IPS-15b (cell line): ENCODE measurements at regions not wholly inside any gene's neighbourhood (a gene's known extent, or its start where the extent isn't known, plus 50 kb on each side); places are given as distances from the start of the nearest gene placed in this dataset.

ENCODE experiments used
- H3K27me3 ChIP-seq: one replicate; pipeline ENCODE4 v1.6.1; 2013; ENCODE audit warnings: low read length; ENCODE audit not compliant: control insufficient read depth, insufficient read depth
- H3K36me3 ChIP-seq: one replicate; pipeline ENCODE4 v1.6.1; 2013; ENCODE audit warnings: low read length; ENCODE audit not compliant: control insufficient read depth, insufficient read depth
- H3K4me1 ChIP-seq: one replicate; pipeline ENCODE4 v1.6.1; 2013; ENCODE audit warnings: mild to moderate bottlenecking, low read length; ENCODE audit not compliant: control insufficient read depth, insufficient read depth
- H3K4me3 ChIP-seq: one replicate; pipeline ENCODE4 v1.5.1; 2013; ENCODE audit warnings: low read depth, low read length
- H3K9ac ChIP-seq: one replicate; pipeline ENCODE4 v1.6.1; 2013; ENCODE audit warnings: low read depth, mild to moderate bottlenecking, low read length
- H3K9me3 ChIP-seq: one replicate; pipeline ENCODE4 v1.6.1; 2013; ENCODE audit warnings: mild to moderate bottlenecking, low read length; ENCODE audit not compliant: control insufficient read depth, insufficient read depth

DNA sequence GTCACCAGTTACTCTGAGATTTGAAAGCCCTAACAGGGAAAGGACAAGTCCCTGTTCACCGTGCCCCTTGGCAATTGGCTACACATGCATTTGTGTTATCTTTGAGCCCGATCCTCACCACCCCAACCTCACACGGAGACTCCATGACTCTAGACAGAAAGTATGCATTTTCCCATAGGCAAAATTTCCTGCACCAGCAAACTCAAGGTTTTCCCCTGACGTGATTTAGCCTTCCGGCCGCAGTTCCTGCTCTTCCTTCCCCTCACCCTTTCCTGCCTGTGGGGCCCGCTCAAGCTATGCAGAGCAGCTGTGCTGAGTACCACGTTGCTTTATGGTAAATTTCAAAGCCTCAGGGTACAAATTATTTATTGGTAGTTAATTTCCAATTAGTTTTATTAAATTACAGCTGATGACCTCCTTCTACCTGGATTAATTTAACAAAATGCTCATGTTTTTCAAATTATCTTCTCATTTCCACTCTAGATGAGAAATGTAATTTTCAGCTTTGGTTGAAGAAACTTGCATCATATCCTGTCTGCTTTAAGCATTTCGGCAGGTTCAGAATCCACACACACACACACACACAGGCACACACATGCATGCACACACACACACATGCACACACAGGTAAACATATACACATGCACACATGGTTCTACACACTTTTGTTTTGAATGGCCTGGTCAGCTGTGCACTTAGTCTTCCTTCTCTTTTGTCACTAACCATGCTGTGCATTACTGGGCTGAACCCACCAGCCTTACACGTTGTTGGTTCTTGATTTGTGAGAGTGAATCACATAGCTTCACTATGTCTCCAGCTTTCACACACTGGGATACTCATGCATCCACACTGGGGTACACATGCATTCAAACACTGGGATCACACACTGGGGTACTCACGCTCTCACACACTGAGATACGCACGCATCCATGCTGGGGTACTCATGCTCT, 283.1 kb upstream of the PITRM1 start:
- no peaks in the 10 kb centered on the region for H3K27me3 ChIP-seq
- H3K4me1 ChIP-seq = peaks cover 8% of the 10 kb centered on the region
- no peaks in the 10 kb centered on the region for H3K9me3 ChIP-seq
- H3K9ac ChIP-seq = no peak overlapping the region
- no peak overlapping the region for H3K4me3 ChIP-seq
- no peaks in the 10 kb centered on the region for H3K36me3 ChIP-seq

DNA sequence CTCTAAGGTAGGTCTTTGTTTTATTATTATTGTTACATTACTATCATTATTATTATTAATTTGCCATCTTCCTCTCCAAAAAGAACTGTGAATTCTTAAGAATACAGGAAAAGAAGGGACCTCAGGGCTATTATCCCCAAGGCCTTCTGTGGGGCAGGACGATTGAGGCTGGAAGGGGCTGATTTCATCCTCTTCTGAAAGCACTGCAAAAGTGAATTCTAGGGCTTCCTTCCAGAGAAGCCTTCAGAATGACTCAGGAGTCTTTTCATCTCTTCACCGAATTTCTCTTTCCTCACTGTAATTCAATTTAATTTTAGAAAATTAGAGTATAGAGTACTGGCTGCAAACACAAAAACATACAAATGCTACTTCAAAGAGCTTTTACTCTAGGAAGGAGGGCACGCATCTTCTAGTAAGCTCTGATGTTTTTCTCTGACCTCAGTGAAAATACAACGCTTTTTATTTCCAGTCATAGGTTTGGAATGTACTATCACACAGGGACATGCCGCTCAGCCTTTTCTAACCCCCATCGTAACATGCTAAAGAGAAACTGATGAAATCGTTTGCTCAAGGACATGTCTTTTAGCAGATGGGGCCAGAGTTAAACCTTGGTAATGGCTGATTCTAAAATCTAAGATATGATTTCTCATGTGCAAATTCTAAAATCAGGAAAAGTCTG, 280.2 kb upstream of the PITRM1 start:
- Histone ChIP-seq H3K27me3 (no peaks in the 10 kb centered on the region), H3K9me3 (no peaks in the 10 kb centered on the region), H3K4me3 (no peak overlapping the region), H3K4me1 (peaks cover 8% of the 10 kb centered on the region), H3K36me3 (no peaks in the 10 kb centered on the region), H3K9ac (no peak overlapping the region)

DNA sequence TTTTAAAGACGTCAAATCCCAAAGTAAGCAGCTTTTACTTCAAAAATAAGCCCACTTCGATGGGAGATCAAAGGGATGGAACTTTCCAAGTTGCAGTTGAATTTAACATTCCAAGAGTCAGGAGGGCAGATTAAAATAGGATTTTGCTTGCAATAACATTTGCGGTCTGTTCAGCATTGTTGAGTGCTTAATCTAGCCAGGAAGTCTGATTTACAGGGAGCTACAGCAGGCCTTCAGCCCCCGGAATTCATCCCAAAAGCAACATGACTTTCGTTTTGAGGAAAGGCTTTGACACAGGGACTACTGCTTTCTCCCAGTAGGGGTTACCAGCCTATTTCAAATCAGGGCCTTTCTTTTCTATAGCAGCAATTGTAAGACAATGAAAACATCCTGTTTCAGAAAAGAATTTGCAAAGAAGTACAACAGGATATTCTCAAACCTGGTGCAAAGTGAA, 279.6 kb upstream of the PITRM1 start:
- Histone ChIP-seq H3K9me3 (no peaks in the 10 kb centered on the region), H3K9ac (no peak overlapping the region), H3K4me3 (no peak overlapping the region)

DNA sequence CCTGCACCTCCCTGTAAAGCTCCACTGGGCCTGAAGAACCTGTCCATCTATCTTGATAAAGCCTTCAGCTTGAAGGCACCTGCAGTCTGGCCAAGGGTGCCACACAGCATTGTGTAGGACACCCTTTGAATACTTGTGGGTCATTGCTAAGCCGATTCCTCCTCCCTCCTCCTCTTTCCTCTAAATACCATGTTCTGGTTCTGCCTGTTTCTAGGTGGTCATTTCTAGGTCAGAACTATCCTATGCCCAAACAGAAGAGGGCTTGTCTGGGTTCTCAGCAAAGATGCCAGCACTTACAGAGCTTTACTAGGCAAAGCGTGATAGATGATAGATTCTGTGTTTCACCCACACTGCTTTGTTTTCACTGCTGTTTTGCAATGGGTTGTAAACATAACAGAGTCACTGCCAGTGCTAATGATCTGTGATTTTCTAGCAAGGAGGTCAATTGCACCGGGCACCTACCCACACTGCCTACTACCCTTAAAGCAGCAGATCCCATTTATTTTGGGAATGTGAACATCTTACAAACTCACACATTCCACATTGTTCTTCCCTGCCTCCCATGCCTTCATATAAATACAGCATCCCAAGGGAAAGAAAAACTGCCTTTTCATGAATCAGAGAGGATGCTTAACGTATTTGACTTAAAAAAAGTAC, 279.1 kb upstream of the PITRM1 start:
- no peak overlapping the region for H3K9ac ChIP-seq
- peaks cover 8% of the 10 kb centered on the region for H3K4me1 ChIP-seq
- H3K36me3 ChIP-seq = no peaks in the 10 kb centered on the region

More for the DNA sequence above, 279.6 kb upstream of the PITRM1 start:
- no peaks in the 10 kb centered on the region for H3K36me3 ChIP-seq
- peaks cover 8% of the 10 kb centered on the region for H3K4me1 ChIP-seq
- H3K27me3 ChIP-seq = no peaks in the 10 kb centered on the region

DNA sequence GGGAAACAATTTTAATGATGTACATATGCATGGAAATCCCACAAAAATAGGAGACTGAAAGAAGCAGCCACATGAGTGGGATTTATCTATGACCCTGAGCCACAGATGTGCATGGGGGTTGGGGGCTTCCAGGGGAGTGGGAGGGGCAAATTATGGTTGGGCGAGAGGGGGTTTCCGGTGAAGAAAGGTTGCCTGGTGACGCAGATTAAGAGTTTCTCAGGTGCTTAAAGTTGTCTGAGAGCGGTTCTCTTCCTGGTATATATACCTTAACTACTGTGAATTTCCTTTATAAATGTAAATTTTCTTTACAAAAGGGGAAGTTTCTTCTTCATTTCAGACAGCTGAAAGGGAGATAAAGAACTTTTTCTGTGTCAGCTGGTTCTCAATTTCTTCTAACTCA, 273.6 kb upstream of the PITRM1 start:
- Histone ChIP-seq H3K27me3 (no peaks in the 10 kb centered on the region), H3K36me3 (no peaks in the 10 kb centered on the region), H3K4me3 (no peak overlapping the region), H3K4me1 (no peaks in the 10 kb centered on the region), H3K9me3 (no peaks in the 10 kb centered on the region), H3K9ac (no peak overlapping the region)

More for the DNA sequence above, 279.1 kb upstream of the PITRM1 start:
- H3K27me3 ChIP-seq = no peaks in the 10 kb centered on the region
- H3K4me3 ChIP-seq = no peak overlapping the region
- H3K9me3 ChIP-seq = no peaks in the 10 kb centered on the region

DNA sequence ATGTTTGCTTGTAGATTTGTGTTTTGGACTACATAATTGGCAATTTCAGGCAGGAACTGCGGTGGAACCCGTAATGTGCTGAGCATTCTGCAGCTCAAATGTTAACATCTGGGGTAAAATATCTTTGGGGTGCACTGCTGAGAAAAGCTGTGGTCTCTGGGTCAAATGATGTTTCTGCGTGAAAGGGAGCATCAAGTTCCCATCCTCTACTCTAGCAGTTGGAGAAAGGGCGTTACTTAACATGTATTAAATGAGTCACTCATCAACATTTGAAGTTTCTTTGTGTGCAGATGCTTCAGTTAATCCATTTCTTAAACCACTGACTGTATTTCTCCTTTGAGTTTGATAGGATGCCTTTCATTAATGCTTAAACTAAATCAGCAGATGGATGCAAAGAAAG, 273.1 kb upstream of the PITRM1 start:
- Histone ChIP-seq H3K36me3 (no peaks in the 10 kb centered on the region), H3K4me3 (no peak overlapping the region), H3K9ac (no peak overlapping the region), H3K9me3 (no peaks in the 10 kb centered on the region), H3K4me1 (no peaks in the 10 kb centered on the region), H3K27me3 (no peaks in the 10 kb centered on the region)

DNA sequence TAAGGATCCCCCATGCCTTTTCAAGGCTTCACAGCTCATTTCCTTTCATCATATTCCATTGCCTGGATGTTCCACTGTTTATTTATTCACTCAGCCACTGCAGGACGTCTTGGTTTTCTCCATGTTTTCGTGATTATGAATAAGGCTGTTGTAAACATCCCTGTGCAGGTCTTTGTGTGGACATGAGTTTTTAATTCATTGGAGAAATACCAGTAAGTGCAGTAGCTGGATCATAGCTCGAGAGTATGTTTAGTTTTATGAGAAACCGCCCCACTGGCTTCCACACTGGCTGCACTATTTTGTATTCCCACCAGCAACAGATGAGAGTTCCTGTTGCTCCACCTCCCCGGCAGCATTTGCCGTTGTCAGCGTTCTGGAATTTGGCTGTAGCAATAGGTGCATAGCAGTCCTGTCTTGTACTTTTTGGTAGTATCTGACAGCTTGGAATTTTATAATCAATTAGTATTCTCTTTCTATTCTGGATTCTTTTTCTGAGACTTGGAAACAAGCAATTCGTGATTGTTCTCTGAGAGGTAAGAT, 269.9 kb upstream of the PITRM1 start:
- H3K9me3 ChIP-seq = no peaks in the 10 kb centered on the region
- no peaks in the 10 kb centered on the region for H3K27me3 ChIP-seq
- no peaks in the 10 kb centered on the region for H3K36me3 ChIP-seq
- H3K9ac ChIP-seq = no peak overlapping the region
- H3K4me3 ChIP-seq = no peak overlapping the region
- H3K4me1 ChIP-seq = no peaks in the 10 kb centered on the region

DNA sequence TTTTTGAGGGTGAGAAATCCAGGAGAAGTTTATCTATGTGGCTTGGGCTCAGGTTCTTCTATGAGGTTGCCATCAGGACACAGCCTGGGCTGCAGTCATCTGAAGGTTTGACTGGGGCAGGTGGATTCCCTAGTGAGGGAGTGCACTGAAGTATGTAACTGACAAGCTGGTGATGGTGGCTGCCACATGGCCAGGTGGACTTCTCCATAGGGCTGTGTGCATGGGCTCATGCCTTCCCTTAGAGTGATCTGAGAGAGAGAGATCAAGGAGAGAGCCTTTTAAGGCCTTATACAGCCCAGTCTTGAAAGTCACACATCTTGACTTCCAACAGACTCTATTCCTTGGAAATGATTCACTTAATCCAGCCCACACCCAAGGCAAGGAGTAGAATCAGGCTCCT, 266.6 kb upstream of the PITRM1 start:
- Histone ChIP-seq H3K9me3 (no peaks in the 10 kb centered on the region), H3K36me3 (no peaks in the 10 kb centered on the region), H3K9ac (no peak overlapping the region), H3K4me3 (no peak overlapping the region), H3K4me1 (no peaks in the 10 kb centered on the region), H3K27me3 (no peaks in the 10 kb centered on the region)

DNA sequence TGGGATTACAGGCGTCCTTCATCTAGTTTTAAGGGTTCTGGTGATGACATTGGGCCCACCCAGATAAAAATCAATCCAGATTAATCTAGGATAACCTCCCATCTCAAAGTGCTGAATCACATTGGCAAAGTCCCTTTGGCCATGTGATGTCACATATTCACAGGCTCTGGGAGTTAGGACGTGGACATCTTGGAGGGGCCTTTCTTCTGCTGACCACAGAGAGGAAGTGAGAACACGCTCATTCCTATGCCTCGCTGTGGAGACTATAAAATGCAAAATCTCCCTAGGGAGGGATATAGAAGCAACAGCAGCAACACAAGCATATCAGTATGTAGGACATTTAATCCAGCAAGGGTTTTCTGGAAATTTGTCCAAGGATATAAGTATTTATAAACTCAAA, 266.0 kb upstream of the PITRM1 start:
- Histone ChIP-seq H3K9me3 (no peaks in the 10 kb centered on the region), H3K9ac (no peak overlapping the region), H3K4me3 (no peak overlapping the region), H3K27me3 (no peaks in the 10 kb centered on the region), H3K4me1 (no peaks in the 10 kb centered on the region), H3K36me3 (no peaks in the 10 kb centered on the region)

DNA sequence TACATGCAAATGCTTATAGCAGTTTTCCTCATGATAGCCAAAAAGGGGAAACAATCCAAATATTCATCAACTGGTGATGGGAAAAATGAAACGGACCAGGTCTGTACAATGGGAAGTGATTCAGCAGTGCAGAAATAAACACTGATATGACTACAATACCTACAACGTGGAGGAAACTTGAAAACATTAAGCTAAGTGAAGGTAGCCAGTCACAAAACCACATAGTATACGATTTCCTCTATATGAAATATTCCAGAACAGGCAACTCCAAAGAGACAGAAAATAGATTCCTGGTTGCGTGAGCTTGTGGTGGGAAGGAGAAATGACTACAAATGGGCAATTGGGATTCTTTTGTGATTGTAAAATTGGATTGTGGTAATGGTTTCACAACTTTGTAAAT, 263.1 kb upstream of the PITRM1 start:
- Histone ChIP-seq H3K9ac (no peak overlapping the region), H3K36me3 (no peaks in the 10 kb centered on the region), H3K27me3 (no peaks in the 10 kb centered on the region), H3K4me3 (no peak overlapping the region), H3K4me1 (no peaks in the 10 kb centered on the region), H3K9me3 (no peaks in the 10 kb centered on the region)

DNA sequence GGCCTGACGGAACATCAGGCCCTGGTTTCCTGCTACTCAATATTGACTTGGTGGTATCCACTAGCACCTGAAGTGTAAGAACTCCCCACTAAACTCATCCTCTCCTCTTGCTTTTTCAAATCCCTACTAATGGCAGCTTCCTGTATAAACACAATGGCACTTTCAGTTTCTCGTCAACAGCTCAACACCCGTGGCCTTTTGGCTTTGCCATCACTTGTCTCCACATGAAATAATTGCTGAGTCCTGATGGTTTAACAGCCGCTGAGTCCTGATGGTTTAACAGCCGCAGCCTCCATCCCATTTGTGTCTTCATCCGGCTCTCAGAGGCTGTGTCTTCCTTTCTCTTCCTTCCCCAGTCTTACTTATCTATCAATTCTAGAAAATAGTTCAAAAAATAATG, 261.4 kb upstream of the PITRM1 start:
- Histone ChIP-seq H3K27me3 (no peaks in the 10 kb centered on the region), H3K4me1 (no peaks in the 10 kb centered on the region), H3K9me3 (no peaks in the 10 kb centered on the region), H3K36me3 (no peaks in the 10 kb centered on the region), H3K9ac (no peak overlapping the region), H3K4me3 (no peak overlapping the region)
